Stimulated activated CD8-positive, alpha-beta memory T cell treated with anti-CD3 and anti-CD28 coated beads, Interleukin-2, amount 100 ng/mL, for 48 hours (primary cell): ENCODE measurements at regions not wholly inside any gene's neighbourhood (a gene's known extent, or its start where the extent isn't known, plus 50 kb on each side); places are given as distances from the start of the nearest gene placed in this dataset.

Experiments
- DNase-seq, 2 donors: peaks; one replicate each; pipeline ENCODE4 v3.0.0-alpha.2; 2020; ENCODE audit warnings: low read depth in 2 of 2

DNA sequence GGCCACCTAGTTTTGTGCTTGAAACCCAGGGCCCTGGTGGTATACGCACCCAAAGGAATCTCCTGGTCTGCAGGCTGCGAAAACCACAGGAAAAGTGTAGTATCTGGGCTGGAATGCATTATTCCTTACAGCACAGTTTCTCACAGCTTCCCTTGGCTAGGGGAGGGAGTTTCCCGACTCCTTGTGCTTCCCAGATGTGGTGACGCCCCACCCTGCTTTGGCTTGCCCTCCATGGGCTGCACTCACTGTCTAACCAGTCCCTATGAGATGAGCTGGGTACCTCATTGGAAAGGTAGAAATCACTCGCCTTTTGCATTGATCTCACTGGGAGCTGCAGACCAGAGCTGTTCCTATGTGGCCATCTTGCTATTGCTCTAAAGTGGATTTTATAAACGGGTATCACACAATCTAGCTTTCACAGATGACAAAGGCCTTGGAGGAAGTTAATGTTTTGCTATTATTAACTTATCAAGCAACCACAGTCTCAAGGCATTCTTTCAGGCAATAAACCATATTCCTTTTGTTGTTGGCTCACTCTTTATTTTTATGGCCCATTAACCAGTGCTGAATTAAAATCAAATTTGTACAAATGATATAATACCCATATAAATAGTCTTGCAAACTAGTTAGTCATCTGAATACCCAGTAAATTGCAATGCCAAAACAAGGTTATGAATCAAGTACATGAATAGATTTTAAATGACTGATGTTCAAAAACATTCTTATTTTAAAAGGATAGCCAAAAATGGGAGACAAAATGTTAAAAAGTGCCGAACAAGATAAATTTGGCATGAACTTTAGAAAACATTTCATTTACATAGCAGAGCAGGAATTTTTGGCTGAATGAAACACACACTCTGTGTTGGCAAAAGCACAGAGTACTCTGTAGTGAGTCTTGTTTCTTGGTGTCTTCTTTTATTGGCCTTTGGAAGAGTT is 475.4 kb upstream of the ARGLU1 start:
- DNase-seq, result no peak

DNA sequence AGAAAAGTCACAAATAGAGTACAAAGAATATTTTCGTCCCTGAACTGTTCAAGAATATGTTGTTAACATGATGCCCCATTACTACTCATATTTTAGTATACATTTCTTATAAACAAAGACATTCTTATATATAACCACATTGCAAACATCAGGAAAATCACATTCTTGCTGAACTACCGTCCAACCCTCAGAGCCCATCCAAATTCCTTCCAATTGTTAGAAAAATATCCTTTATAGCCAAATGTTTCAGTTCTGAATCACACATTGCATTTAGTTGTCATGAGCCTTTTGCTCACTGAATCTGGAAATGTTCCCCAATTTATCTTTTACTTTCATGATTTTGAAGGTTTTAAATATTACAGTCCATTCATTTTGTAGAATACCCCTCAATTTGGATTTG is 467.8 kb upstream of the ARGLU1 start:
- no peak for DNase-seq

GRCh38 chr13:107035186-107035585 is 467.2 kb upstream of the ARGLU1 start:
- DNase-seq, result no peak

- no peak for DNase-seq
These were observed 466.4 kb upstream of the ARGLU1 start for GRCh38 chr13:107034236-107034872.

- DNase-seq, result no peak
These were observed 463.8 kb upstream of the ARGLU1 start for GRCh38 chr13:107031716-107032115.

- DNase-seq, result no peak
These were observed 460.8 kb upstream of the ARGLU1 start for GRCh38 chr13:107028751-107029150.

GRCh38 chr13:107025991-107026390 is 458.1 kb upstream of the ARGLU1 start:
- DNase-seq, result no peak

- no peak for DNase-seq
These were observed 455.4 kb upstream of the ARGLU1 start for GRCh38 chr13:107023335-107023734.

GRCh38 chr13:107020393-107020792 is 452.5 kb upstream of the ARGLU1 start:
- DNase-seq, result no peak

GRCh38 chr13:107018285-107018684 is 450.3 kb upstream of the ARGLU1 start:
- DNase-seq, result no peak

DNA sequence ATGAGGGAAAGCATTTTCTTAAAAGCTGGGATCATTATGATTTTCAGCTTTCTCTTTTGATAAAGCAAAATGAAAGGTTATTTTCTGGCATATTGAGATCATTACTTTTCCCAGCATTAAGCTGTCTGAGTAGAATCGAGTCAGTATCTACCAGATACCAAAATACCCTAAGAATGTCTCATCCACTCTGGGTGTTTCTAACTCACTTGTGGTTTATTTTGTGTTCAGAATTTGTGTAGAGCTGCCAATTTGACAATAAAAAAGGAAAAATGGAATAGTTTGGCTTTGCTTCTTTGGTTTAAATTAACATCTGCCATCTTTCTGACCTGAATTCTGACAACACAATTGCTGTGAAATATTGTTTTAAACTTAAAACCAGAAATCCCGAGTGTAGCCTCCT is 438.7 kb upstream of the ARGLU1 start:
- no peak for DNase-seq

DNA sequence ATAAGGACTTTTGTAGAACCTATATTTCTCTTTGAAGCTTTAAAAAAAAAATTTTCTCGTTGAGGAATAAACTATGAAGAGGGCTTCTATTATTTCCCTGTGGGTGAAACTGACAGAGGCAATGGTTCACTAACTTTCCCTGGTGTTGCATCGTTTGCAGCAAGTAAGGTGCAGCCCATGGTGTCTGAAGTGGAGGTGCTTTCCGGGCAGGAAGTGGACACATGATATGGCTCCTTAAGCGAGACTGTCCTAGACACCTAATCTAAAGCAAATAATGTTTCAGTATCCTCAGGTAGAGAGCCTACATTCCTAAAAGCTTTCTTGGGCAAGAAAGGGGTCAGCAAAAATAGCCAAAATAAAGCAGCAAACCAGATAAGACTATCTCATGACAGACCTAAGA is 437.6 kb upstream of the ARGLU1 start:
- no peak for DNase-seq

DNA sequence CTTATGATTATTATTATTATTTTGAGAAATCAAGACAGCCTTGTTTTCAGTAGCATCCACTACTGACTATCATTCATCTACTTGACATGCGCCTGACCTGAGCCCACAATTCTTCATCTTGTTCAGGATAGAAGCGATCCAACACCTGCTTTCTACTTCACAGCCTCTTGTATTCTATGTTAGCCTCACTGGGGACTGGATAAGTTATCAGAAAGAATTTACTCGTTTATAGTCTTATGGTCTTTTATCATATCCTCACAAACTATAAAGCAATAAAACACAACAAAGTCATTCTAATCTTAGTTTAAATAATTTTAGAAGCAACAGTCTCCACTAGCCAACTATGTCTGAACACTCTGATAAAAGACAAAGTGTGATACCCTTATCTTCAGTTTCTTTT is 436.0 kb upstream of the ARGLU1 start:
- DNase-seq, result no peak

GRCh38 chr13:106998664-106999063 is 430.7 kb upstream of the ARGLU1 start:
- DNase-seq, result no peak

DNA sequence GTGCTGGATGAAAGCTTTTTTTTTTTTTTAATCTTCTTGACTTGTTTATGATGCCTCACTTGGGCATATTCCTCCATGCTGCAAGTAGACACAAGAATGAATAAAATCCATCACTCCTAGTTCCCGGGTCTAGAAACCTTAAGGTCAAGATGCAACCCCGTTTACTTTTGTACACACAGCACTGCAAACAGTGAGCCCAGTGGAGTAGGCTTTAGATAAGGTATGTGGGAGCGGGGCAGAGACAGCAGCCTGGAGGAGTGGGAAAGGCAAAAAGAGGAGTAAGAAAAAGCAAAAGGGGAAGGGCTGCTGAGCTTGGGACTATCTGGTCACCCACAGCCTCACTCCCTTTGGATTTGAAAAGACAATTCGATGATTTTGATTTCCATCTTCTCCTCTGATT is 429.8 kb upstream of the ARGLU1 start:
- no peak for DNase-seq

DNA sequence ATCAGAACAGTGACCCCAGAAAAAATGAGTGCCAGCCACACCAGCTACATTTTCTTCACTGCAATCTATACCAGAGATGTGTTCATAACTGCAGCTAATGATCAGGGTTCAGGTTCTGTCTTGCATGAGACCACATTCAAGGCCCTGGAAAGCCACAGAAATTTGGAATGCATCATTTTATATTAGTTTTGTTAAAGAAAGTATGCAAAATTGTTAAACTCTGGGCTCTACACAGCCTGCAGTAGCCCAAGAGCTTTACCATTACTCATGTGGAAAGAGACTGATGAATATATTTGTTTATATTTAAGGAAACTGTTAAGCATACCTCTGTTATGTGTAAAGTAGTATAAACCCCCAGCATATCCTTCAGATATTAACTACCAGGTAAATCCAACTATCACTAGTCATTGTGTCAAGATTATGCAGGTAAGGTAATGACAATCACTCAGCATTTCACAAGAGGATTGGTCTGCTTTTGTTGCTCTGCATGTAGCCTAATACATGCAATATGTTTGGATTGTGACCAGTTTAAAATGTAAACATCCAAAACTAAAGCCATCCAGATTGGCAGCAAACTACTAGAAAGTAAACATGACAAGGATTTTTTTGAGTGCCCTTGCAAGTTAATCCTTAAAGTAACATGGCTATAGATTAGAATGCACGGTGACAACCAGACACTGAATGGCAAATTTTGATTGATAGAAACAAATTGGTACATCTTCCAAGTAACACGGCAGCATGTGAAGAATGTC is 429.1 kb upstream of the ARGLU1 start:
- no peak for DNase-seq

- DNase-seq, result no peak
These were observed 422.7 kb upstream of the ARGLU1 start for GRCh38 chr13:106990594-106990993.

- no peak for DNase-seq
These were observed 421.9 kb upstream of the ARGLU1 start for GRCh38 chr13:106989876-106990275.

DNA sequence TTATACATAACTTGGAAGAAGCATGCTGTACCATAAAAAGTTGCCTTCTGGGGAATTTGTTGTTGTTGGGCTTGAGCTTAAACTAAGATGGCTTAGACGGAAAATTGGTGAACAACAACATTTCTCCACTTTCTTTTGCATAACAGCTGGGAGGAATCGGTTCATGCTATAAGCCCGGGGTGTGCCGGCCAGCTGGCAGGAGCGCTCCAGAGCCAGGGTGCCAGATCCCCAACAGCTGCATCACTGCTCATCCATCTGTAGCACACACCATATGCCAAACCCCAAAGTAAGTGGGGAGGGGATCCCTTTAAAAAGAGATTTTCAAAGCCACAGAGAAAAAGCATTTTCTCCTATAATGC is 419.5 kb upstream of the ARGLU1 start:
- DNase-seq, result no peak

DNA sequence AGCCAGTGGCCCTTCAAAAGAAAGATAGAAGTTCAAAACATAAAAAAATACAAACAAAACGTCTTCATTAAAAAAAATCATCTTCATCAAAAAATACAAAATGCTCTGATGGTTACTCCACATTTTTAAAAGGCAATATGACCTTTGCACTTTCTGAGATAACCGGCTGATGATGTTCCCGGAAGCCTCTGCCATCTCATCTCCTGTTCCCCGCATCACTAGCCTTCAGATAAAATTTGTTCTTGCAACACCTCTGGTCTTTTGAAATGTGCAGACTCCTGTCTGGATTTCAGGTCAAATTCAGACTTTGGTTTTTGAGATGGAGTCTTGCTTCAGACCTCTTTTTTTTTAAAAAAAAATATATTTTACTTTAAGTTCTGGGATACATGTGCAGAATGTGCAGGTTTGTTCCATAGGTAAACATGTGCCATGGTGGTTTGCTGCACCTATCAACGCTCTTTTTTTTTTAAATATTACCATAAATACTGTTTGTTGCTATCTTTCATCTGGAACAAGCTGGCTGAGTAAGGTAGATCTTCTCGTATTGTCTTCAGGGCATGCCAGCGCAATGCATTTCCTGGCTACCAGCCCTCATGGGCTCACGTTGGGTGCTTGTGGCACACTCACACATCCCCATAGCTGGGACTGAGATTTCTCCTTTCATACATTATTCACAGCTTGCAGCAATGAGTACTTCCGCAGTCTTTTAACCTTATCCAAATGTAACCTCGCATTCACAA is 418.9 kb upstream of the ARGLU1 start:
- no peak for DNase-seq

GRCh38 chr13:106986033-106986484 is 418.1 kb upstream of the ARGLU1 start:
- DNase-seq, result no peak

GRCh38 chr13:106985481-106985880 is 417.5 kb upstream of the ARGLU1 start:
- no peak for DNase-seq
